Neural progenitor cell (in vitro differentiated cells): ENCODE measurements at regions not wholly inside any gene's neighbourhood (a gene's known extent, or its start where the extent isn't known, plus 50 kb on each side); places are given as distances from the start of the nearest gene placed in this dataset.

ENCODE experiments used
- DNase-seq: peaks from one replicate; pipeline ENCODE4 v3.0.0-alpha.2; 2016; ENCODE audit warnings: low spot score
- H2AFZ ChIP-seq: fragments of 200-600 bp; sonication (generic); replicated peaks from 2 replicates; pipeline ENCODE4 v1.6.1; 2016; ENCODE audit warnings: antibody characterized with exemption
- H3F3A ChIP-seq: fragments of 200-600 bp; sonication (generic); 2 replicates; pipeline ENCODE4 v1.6.1; 2016; ENCODE audit warnings: antibody characterized with exemption, low read depth
- H3K27ac ChIP-seq: fragments of 200-600 bp; sonication (generic); 2 replicates; pipeline ENCODE4 v1.5.1; 2016; ENCODE audit warnings: mild to moderate bottlenecking
- H3K27me3 ChIP-seq: fragments of 200-600 bp; sonication (generic); 2 replicates; pipeline ENCODE4 v1.6.1; 2016; ENCODE audit warnings: mild to moderate bottlenecking, moderate library complexity
- H3K36me3 ChIP-seq: fragments of 200-600 bp; sonication (generic); 2 replicates; pipeline ENCODE4 v1.5.1; 2016
- H3K4me1 ChIP-seq: fragments of 200-600 bp; sonication (generic); 2 replicates; pipeline ENCODE4 v1.6.1; 2016; ENCODE audit warnings: mixed run types
- H3K4me2 ChIP-seq: fragments of 200-600 bp; sonication (generic); 2 replicates; pipeline ENCODE4 v1.6.1; 2016
- H3K4me3 ChIP-seq: fragments of 200-600 bp; sonication (generic); 2 replicates; pipeline ENCODE4 v1.5.1; 2016
- H3K79me2 ChIP-seq: fragments of 200-600 bp; sonication (generic); 2 replicates; pipeline ENCODE4 v1.6.1; 2016; ENCODE audit warnings: low read depth
- H3K9ac ChIP-seq: fragments of 200-600 bp; sonication (generic); 2 replicates; pipeline ENCODE4 v1.6.1; 2016
- H3K9me3 ChIP-seq: fragments of 200-600 bp; sonication (generic); 2 replicates; pipeline ENCODE4 v1.5.1; 2016; ENCODE audit warnings: low read depth
- H4K20me1 ChIP-seq: fragments of 200-600 bp; sonication (generic); 2 replicates; pipeline ENCODE4 v1.6.1; 2016; ENCODE audit warnings: low read depth
- H3K27ac Mint-ChIP-seq: 3 replicates; pipeline ENCODE4 v1.8.0; 2021; ENCODE audit warnings: mixed read lengths
- H3K27me3 Mint-ChIP-seq: 2 replicates; pipeline ENCODE4 v1.8.0; 2022; ENCODE audit warnings: low read depth, mild to moderate bottlenecking, inconsistent platforms, moderate library complexity, mixed read lengths; ENCODE audit not compliant: insufficient read depth
- H3K36me3 Mint-ChIP-seq: 3 replicates; pipeline ENCODE4 v1.8.0; 2021; ENCODE audit warnings: mixed read lengths
- H3K4me1 Mint-ChIP-seq: 3 replicates; pipeline ENCODE4 v1.8.0; 2021; ENCODE audit warnings: mixed read lengths
- H3K4me3 Mint-ChIP-seq: 3 replicates; pipeline ENCODE4 v1.8.0; 2021; ENCODE audit warnings: mild to moderate bottlenecking, moderate library complexity, mixed read lengths
- H3K9me3 Mint-ChIP-seq: 3 replicates; pipeline ENCODE4 v1.8.0; 2020; ENCODE audit warnings: mixed read lengths
- CTCF ChIP-seq: fragments of 200-600 bp; sonication (generic); IDR thresholded peaks from 2 replicates; pipeline ENCODE4 v1.5.1; 2017; ENCODE audit warnings: antibody characterized with exemption, mild to moderate bottlenecking
- EZH2 ChIP-seq: fragments of 200-600 bp; sonication (generic); IDR thresholded peaks from 2 replicates; pipeline ENCODE4 v1.6.1; 2017; ENCODE audit warnings: antibody characterized with exemption, mild to moderate bottlenecking, moderate library complexity
- EZH2phosphoT487 ChIP-seq: fragments of 200-600 bp; sonication (generic); IDR thresholded peaks from 2 replicates; pipeline ENCODE4 v1.6.1; 2017; ENCODE audit warnings: antibody characterized with exemption

- no peak for DNase-seq
- Histone ChIP-seq H3K4me1 (no peaks in the 10 kb centered on the region), H3K9ac (no peak overlapping the region), H4K20me1 (no peaks in the 10 kb centered on the region), H3F3A (no peaks in the 10 kb centered on the region), H3K36me3 (no peaks in the 10 kb centered on the region), H3K4me2 (no peak overlapping the region), H2AFZ (no peak overlapping the region), H3K27me3 (no peaks in the 10 kb centered on the region), H3K9me3 (no peaks in the 10 kb centered on the region), H3K4me3 (no peak overlapping the region), H3K27ac (no peak overlapping the region), H3K79me2 (no peaks in the 10 kb centered on the region)
- H3K36me3 Mint-ChIP-seq, result no peaks in the 10 kb centered on the region
- H3K27ac Mint-ChIP-seq, result no peak overlapping the region
- no peaks in the 10 kb centered on the region for H3K27me3 Mint-ChIP-seq
- H3K9me3 Mint-ChIP-seq, result peaks cover 4% of the 10 kb centered on the region
- no peaks in the 10 kb centered on the region for H3K4me1 Mint-ChIP-seq
- TF ChIP-seq CTCF (no peak), EZH2 (no peak), EZH2phosphoT487 (no peak)
- no peak overlapping the region for H3K4me3 Mint-ChIP-seq
Observed at GRCh38 chr1:80171631-80172030, 1165.1 kb upstream of the ADGRL4 start.

- H3K27ac Mint-ChIP-seq, result no peak overlapping the region
- no peak overlapping the region for H2AFZ ChIP-seq
- H3K4me1 ChIP-seq, result no peaks in the 10 kb centered on the region
- no peaks in the 10 kb centered on the region for H3K27me3 Mint-ChIP-seq
- no peaks in the 10 kb centered on the region for H3K79me2 ChIP-seq
- H3K4me2 ChIP-seq, result no peak overlapping the region
- no peaks in the 10 kb centered on the region for H3K27me3 ChIP-seq
- no peak overlapping the region for H3K9ac ChIP-seq
- no peaks in the 10 kb centered on the region for H4K20me1 ChIP-seq
- no peaks in the 10 kb centered on the region for H3K4me1 Mint-ChIP-seq
- H3K9me3 ChIP-seq, result no peaks in the 10 kb centered on the region
- H3K4me3 Mint-ChIP-seq, result no peak overlapping the region
- H3K36me3 ChIP-seq, result no peaks in the 10 kb centered on the region
- no peak for DNase-seq
- no peaks in the 10 kb centered on the region for H3F3A ChIP-seq
- no peak overlapping the region for H3K4me3 ChIP-seq
- H3K36me3 Mint-ChIP-seq, result no peaks in the 10 kb centered on the region
- TF ChIP-seq EZH2, result no peak
- no peak for TF ChIP-seq CTCF
- no peak for TF ChIP-seq EZH2phosphoT487
- peaks cover 1% of the 10 kb centered on the region for H3K9me3 Mint-ChIP-seq
- H3K27ac ChIP-seq, result no peak overlapping the region
Observed at GRCh38 chr1:80170811-80171485, 1164.4 kb upstream of the ADGRL4 start.

DNA sequence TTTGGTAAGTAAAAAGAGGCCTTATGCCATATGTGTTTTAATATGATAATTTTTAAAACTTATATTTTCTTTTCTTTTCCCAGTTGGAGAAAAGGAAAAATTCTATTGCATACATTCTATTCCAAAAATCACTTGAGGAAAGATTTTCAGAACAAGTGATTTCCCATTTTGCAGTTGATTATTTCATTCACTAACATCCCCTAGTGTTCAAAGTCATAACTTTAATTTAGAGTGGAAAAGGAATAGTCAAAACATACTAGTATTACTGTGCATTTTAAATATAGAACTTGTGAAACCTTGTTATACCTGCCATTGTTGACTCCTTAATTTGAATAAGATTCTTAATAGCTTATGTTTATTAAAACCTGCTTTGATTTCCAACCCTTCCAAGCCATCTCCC is 1157.6 kb upstream of the ADGRL4 start:
- H3K4me3 Mint-ChIP-seq, result no peak overlapping the region
- TF ChIP-seq EZH2, result no peak
- no peak for TF ChIP-seq CTCF
- H3K27ac Mint-ChIP-seq, result no peak overlapping the region

More for the DNA sequence above, 1157.6 kb upstream of the ADGRL4 start:
- Histone ChIP-seq H2AFZ (no peak overlapping the region), H3K4me2 (no peak overlapping the region), H3K27me3 (no peaks in the 10 kb centered on the region), H3K9me3 (no peaks in the 10 kb centered on the region), H4K20me1 (no peaks in the 10 kb centered on the region), H3K9ac (no peak overlapping the region), H3K27ac (no peak overlapping the region), H3K4me1 (no peaks in the 10 kb centered on the region), H3K36me3 (no peaks in the 10 kb centered on the region), H3F3A (no peaks in the 10 kb centered on the region), H3K4me3 (no peak overlapping the region), H3K79me2 (no peaks in the 10 kb centered on the region)
- peaks cover 2% of the 10 kb centered on the region for H3K27me3 Mint-ChIP-seq
- no peaks in the 10 kb centered on the region for H3K36me3 Mint-ChIP-seq
- H3K4me1 Mint-ChIP-seq, result no peaks in the 10 kb centered on the region
- no peaks in the 10 kb centered on the region for H3K9me3 Mint-ChIP-seq
- no peak for DNase-seq
